Fibroblast of mammary gland (primary cell): ENCODE measurements at regions not wholly inside any gene's neighbourhood (a gene's known extent, or its start where the extent isn't known, plus 50 kb on each side); places are given as distances from the start of the nearest gene placed in this dataset.

Source experiments
- DNase-seq: peaks from one replicate; pipeline ENCODE4 v3.0.0-alpha.2; 2010; ENCODE audit warnings: low read depth
- H3K4me3 ChIP-seq: 2 replicates; pipeline ENCODE4 v1.5.1; 2011; ENCODE audit warnings: low read depth, mild to moderate bottlenecking, low read length, moderate library complexity; ENCODE audit not compliant: control insufficient read depth
- CTCF ChIP-seq: conservative IDR thresholded peaks from 2 replicates; pipeline ENCODE4 v1.5.1; 2011; ENCODE audit warnings: low read depth, low read length, inconsistent platforms; ENCODE audit not compliant: control insufficient read depth, insufficient read depth

DNA sequence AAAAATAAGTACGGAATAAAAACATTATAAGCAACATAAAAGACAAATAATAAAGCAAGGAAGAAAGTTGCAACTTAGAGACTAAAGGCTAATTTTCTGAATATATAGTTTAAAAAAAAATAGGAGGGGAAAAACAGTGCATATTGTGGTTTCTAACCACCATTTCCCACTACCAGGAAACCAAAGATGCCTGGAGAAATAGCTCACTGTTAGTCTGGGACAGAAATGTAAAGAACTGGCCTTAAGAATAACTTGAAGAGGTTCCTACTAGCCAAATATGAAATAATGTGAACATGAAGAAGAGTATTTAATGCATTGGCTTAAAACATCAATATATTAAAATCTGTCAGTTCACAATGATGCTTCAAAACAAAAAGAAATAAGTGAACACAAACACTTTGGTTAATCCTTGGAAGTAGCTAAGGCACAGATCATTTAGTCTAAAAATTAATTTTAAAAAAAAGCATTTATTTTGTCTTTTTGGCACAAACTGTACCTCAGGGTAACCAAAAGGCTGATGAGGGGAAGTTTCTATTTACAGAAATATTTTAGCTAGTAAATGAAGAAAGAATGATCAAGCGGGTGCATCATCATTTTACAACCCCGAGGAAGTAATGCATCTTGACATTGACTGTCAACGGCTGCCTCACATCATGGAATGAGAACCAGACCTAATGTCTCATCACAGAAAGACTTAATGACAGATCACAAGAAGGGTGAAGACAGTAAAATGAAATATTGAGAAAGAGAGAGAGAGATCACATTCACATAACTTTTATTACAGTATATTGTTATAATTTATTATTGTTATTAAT is 297.2 kb upstream of the LDB2 start:
- H3K4me3 ChIP-seq = no peak overlapping the region
- TF ChIP-seq CTCF = no peak
- DNase-seq = peak; percentile 36

DNA sequence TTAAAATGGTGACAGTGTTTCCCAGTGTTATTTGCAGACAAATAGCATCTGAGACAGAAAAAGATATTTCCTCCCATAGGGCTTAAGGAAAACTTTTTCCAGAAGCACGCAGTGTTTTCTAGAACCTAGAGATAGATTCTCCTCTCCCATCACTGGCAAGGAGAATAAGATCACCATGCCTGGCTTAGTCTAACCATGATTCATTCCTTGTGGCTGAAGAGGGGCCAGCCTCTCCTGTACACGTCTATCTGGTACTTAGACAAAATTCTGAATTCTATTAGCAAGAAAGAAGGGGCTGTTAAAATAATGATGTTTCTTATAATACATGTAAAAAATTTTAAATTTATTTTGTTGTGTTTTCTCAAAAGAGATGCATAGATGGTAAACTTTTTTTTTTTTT is 296.1 kb upstream of the LDB2 start:
- H3K4me3 ChIP-seq = no peak overlapping the region
- peak; percentile 29 for DNase-seq
- TF ChIP-seq CTCF = no peak

DNA sequence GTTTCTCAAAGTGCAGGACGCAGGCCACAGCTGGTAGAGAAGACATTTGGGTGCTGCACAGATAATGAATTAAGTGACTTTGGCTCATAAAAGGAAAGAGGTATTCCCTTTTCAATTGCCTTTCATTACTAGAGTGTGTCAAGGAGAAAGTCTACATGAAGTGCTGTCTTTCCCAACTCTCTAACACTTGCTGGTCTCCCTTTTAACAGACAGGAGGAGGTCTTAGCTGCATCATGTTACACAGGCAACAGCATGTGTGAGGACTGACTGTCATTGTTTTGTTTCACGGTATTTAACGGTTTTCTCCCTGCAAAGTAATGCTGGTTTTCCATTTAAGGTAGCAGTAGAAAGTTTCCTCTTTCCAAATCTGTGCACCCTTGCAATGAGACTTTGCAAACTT is 291.3 kb upstream of the LDB2 start:
- no peak for DNase-seq
- no peak overlapping the region for H3K4me3 ChIP-seq
- no peak for TF ChIP-seq CTCF

DNA sequence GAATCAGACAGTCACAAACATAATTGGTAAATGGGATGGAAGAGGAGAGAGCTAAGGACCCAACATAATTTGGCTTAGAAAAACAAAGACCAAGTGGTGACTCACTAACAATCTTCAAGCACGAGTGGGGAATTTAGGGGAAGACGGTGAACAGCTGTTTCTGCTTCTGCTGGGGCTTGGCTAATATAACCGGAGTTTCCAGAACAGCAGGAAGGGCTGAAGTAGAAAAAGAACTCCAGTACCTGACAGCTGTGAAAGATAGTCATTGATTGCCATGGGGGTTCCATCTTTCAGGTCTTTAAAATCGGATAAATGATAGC is 290.9 kb upstream of the LDB2 start:
- DNase-seq = peak; percentile 77
- no peak for TF ChIP-seq CTCF
- no peak overlapping the region for H3K4me3 ChIP-seq

GRCh38 chr4:17188547-17189400 is 290.3 kb upstream of the LDB2 start:
- no peak for DNase-seq
- H3K4me3 ChIP-seq = no peak overlapping the region
- TF ChIP-seq CTCF = no peak

DNA sequence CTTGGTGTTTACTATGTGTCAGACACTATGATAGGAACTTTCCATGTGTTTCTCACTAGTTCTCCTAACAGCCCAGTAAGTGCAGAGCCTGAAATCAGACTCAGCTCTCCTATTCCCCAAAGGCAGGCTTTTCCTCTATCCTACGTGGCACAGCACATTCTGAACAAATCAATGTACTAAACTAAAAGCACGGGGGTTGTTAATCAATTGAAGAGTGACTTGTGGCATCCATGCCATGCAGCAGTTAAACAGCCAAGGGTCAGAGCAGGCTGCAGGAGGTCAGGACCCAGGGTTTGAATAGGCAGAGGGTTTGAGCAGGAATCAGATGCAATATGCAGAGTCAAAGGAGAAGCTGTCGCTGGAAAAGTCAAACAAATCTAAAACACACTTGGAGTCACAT is 289.7 kb upstream of the LDB2 start:
- TF ChIP-seq CTCF = no peak
- no peak overlapping the region for H3K4me3 ChIP-seq
- peak; percentile 26 for DNase-seq
